ENCODE measurements at regions not wholly inside any gene's neighbourhood (a gene's known extent, or its start where the extent isn't known, plus 50 kb on each side); places are given as distances from the start of the nearest gene placed in this dataset.

- WGBS, 2 experiments (ENCODE audit: extremely low coverage in 1 of 2, insufficient coverage in 1 of 2, insufficient read length in 1 of 2, insufficient replicate concordance in 2 of 2, low coverage in 1 of 2, low lambda C conversion rate in 2 of 2, missing lambda C conversion rate in 1 of 2), result 81% methylated on average over 7 of the region's 7 CpGs; no CpG with 5 or more reads in 1 of the 2 experiments
- no peaks in the 10 kb centered on the region for H3K9me3 ChIP-seq (ENCODE audit: insufficient read depth in 2 of 2, low read depth in 1 of 2, low read length in 1 of 2)
- no peak overlapping the region for H3K4me2 ChIP-seq (ENCODE audit: insufficient read depth in 1 of 2, low read depth in 2 of 2, low read length in 2 of 2)
Measured at GRCh38 chr4:110837896-110838450, 215.1 kb upstream of the PITX2 start.

More at GRCh38 chr4:110837896-110838450, 215.1 kb upstream of the PITX2 start:
- H4K20me1 ChIP-seq (replicated peaks in 1 of 2; ENCODE audit: control insufficient read depth in 1 of 2, insufficient read depth in 2 of 2, low read length in 2 of 2), result no peaks in the 10 kb centered on the region
- H3K14ac ChIP-seq (ENCODE audit: insufficient read length), result no peak overlapping the region
- H4K91ac ChIP-seq (replicated peaks; ENCODE audit: insufficient read length, low read length), result no peak overlapping the region
- no peak overlapping the region for H2BK12ac ChIP-seq (ENCODE audit: low read depth, low read length)
- H2BK120ac ChIP-seq (replicated peaks; ENCODE audit: low read depth, low read length), result no peak overlapping the region
- TF ChIP-seq CHD1 (IDR thresholded peaks at IDR 0.05; ENCODE audit: low read depth, low read length) (no peak), EGR1 (IDR thresholded peaks at IDR 0.05; ENCODE audit: borderline replicate concordance, low read depth, low read length) (no peak), SAP30 (IDR thresholded peaks at IDR 0.05; ENCODE audit: insufficient read depth, insufficient replicate concordance, low read length) (no peak), MAFK (IDR thresholded peaks at IDR 0.05; ENCODE audit: low read depth, low read length) (no peak), SRF (IDR thresholded peaks at IDR 0.05; ENCODE audit: low read depth, low read length) (no peak), MAX (IDR thresholded peaks at IDR 0.05) (no peak), CEBPB (IDR thresholded peaks at IDR 0.05; ENCODE audit: low read depth, low read length) (no peak), CREB1 (IDR thresholded peaks at IDR 0.05) (no peak), SIRT6 (IDR thresholded peaks at IDR 0.05; ENCODE audit: low read length) (no peak)
- H3K4me3 ChIP-seq (ENCODE audit: extremely low read depth in 1 of 4, insufficient read depth in 2 of 4, low read depth in 3 of 4, low read length in 4 of 4), result no peak overlapping the region
- no peaks in the 10 kb centered on the region for H3K79me1 ChIP-seq (ENCODE audit: low read depth, low read length)
- H4K8ac ChIP-seq (ENCODE audit: extremely low read depth, insufficient read depth, low read length), result no peak overlapping the region
- H3K18ac ChIP-seq (ENCODE audit: extremely low read depth, low read length), result no peak overlapping the region
- no peak overlapping the region for H3K9ac ChIP-seq (replicated peaks in 1 of 4; ENCODE audit: extremely low read depth in 1 of 4, low read depth in 3 of 4, low read length in 3 of 4)
- ChIA-PET CTCF (ENCODE audit: partially characterized antibody) (no interaction called here), POLR2A (ENCODE audit: partially characterized antibody) (no interaction called here)
- H3K79me2 ChIP-seq (ENCODE audit: control insufficient read depth in 1 of 2, insufficient read depth in 2 of 2, low read length in 2 of 2), result no peaks in the 10 kb centered on the region
- H3K56ac ChIP-seq (replicated peaks; ENCODE audit: insufficient read length, low read depth, low read length), result no peak overlapping the region
- no peak for DNase-seq (ENCODE audit: low read depth in 1 of 2, low spot score in 2 of 2)
- H2BK20ac ChIP-seq (ENCODE audit: low read length), result no peak overlapping the region
- peaks cover 0 to 4% (median 1%) of the 10 kb centered on the region in 4 experiments; a peak in 3 of 7 replicates for H3K4me1 ChIP-seq (replicated peaks in 1 of 4; ENCODE audit: control insufficient read depth in 3 of 4, insufficient read depth in 4 of 4, low read length in 3 of 4)
- H2AFZ ChIP-seq (ENCODE audit: low read length), result 0 out of 2 replicates have a peak overlapping the region, but pooled peaks have one; percentile 45
- H3K36me3 ChIP-seq (ENCODE audit: control insufficient read depth in 2 of 4, insufficient read depth in 4 of 4, low read length in 3 of 4), result no peaks in the 10 kb centered on the region
- H2AK5ac ChIP-seq (ENCODE audit: low read depth, low read length), result no peak overlapping the region
- H2BK5ac ChIP-seq (ENCODE audit: low read depth, low read length), result no peak overlapping the region
- no peak overlapping the region for H3K23ac ChIP-seq (ENCODE audit: insufficient read length)
- no peak overlapping the region for H3K27ac ChIP-seq (ENCODE audit: low read depth, low read length)
- no peak overlapping the region for H3K4ac ChIP-seq (replicated peaks; ENCODE audit: insufficient read length, low read depth, low read length)
- no peaks in the 10 kb centered on the region for H3K23me2 ChIP-seq (ENCODE audit: low read depth, low read length)
- H4K5ac ChIP-seq (ENCODE audit: insufficient read length, low read depth, low read length), result no peak overlapping the region
- no peak for FAIRE-seq
- no peak overlapping the region for H2BK15ac ChIP-seq (ENCODE audit: low read length)
- no peaks in the 10 kb centered on the region for H3K27me3 ChIP-seq (replicated peaks in 1 of 4; ENCODE audit: control insufficient read depth in 3 of 4, extremely low read depth in 1 of 4, insufficient read depth in 3 of 4, low read length in 3 of 4)
